Midbrain (tissue), 1 donor: ENCODE measurements at regions not wholly inside any gene's neighbourhood (a gene's known extent, or its start where the extent isn't known, plus 50 kb on each side); places are given as distances from the start of the nearest gene placed in this dataset.

Experiments used
- DNase-seq: peaks from one replicate; lab custom pipeline; 2025; lab: John Stamatoyannopoulos, UW

DNA sequence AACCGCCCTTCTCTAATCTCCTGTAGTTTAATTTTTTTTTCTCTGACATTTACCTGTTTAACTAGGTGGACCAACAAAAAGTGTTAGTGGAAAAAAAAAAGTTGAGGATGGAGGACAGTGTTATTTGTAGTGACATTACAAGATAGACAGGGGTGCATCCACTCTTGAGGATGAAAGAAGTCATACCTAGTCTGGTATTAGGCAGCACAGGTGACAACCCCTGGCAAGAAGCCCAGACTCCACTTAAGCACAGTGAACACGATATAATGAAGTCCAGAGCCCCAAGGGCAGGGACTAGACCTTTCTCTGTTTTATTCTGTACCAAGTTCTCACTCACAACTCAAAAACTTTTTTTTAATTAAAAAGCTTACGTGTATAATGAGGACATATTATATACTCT lies 268.4 kb downstream of the GPR37 start:
- no peak for DNase-seq

DNA sequence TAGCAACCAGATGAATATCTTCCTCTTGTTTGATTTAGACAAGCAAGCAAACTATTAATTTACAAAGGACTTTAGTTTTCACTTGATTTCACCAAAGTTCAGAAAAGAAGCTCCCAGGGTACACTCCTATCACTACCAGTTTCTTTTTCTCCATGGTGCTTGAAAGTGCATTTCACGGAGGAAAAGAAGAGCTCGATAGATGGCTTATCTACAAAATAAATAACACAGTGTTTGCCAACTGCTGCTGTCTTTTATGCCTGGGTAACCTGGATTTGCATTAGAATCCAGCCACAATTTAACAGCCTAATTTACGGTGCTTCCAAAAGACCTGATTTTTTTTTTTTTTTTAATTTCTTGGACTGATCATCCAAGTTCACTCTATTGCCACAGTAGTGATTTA lies 275.7 kb downstream of the GPR37 start:
- DNase-seq: no peak

DNA sequence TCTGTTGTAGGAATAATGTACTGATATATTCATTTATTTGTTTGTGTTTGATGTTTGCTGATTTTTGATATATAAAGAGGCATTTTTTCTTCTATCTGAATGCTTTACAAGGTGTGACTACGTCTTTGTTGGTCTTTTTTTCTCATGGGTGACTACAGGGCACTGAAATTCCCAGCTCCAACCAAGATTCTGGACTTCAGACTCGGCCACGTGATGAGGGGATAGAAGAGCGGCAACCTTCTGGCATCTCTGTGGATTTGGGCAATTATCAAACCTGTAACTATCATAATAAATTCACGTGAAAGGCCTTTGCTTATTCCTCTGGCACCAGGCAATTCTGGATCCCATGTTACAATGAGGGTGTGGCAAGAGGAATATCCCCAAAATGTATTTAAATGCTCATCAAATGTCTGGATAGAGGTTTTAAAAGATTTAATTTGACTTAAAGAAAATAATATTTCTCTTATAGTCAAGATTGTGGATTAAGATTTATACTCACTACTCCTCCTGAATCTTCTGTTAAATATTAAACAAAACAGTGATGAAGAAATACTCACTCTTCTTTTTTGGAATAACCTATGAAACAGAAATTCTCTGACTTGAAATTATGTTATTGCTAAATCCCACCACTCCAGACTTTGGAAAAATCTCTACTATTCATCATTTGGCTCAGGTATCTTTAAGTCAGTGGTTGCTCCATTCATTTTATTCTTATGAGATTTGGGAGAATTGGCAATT lies 276.3 kb downstream of the GPR37 start:
- no peak for DNase-seq

DNA sequence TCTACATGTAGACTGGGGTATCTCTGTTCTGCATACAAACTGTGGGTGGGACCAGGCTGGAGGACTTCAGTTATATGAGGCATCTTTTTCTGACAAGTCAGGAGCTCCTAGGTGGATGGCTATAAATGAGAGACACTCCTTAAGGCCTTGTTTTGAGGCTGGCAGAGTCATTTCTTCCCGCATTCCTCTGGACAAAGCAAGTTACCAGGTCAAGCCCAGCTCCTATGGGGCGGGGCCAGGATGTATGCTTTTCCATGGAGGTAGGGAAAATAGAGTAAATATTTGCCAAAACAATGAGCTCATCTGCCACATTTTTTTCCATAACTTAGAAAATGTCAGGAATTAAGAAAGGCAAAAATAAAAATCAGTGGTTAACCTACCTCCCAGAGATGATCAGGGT lies 283.4 kb downstream of the GPR37 start:
- no peak for DNase-seq

DNA sequence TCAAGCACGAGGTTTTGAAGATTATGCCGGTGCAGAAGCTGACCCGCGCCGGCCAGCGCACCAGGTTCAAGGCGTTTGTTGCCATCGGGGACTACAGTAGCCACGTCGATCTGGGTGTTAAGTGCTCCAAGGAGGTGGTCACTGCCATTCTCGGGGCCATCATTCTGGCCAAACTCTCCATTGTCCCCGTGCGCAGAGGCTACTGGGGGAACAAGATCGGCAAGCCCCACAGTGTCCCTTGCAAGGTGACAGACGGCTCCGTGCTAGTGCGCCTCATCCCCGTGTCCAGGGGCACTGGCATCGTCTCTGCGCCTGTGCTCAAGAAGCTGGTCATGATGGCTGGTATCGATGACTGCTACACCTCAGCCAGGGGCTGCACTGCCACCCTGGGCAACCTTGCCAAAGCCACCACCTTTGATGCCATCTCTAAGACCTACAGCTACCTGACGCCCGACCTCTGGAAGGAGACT lies 284.7 kb downstream of the GPR37 start:
- no peak for DNase-seq

DNA sequence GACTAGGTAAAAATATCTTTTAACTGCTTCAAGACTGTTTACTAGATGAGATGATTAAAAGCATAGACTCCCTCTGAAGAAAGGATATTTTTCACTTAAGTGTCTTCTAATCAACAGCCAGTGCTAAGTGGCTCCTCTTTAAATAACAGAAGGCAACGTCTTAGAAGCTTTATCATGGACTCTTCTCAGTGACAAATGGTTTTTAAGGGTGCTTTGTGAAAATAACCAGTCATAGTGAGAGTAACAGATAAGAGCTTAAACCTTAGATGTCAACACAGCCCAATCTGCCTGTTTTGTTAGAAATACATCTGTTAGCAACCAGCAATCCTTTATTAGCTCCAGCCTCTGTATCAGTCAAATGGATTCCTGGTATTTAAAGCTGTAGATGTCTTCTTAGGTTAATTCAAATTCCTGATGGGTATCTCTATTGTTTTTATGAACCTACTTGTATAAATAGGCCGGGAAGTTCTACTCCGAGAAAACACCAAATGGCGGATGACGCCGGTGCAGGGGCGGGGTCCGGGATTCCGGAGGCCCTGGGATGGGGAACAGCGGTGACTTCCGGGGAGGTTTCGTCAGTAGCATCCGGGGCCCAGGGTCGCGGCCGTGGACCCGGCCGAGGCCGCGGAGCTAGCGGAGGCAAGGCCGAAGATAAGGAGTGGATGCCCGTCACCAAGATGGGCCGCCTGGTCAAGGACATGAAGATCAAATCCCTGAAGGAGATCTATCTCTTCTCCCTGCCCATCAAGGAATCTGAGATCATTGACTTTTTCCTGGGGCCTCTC lies 285.4 kb downstream of the GPR37 start:
- no peak for DNase-seq

DNA sequence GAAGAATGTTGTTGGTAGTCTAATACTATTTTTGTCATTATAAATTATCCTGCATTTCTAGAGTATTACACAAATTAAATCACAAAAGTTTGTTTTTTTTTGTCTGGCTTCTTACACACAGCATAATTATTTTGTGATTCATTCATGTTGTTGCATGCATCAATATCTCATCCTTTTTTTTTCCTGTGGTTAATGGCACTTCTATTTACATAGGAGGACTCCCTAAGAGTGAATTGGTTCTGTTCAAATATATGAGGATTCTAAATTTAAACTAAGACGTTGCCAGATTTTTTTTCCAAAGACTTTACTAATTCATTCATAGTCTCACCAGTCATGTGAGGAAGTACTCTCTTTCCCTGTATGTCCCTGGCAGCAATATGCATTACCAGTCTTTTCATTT lies 303.3 kb downstream of the GPR37 start:
- DNase-seq: no peak

DNA sequence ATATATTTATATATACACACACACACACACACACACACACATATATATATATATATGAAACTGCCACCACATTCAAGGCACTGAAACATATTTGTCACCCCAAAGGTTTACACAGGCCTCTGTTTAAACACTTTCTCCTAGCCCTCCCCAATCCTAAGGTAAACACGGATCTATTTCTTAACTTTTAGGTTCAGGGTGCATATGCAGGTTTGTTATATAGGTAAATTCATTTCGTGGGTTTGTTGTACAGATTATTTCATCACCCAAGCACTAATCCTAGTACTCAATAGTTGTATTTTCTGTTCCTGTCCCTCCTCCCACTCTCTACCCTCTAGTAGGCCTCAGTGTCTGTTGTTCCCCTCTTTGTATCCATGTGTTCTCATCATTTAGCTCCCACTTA lies 305.0 kb downstream of the GPR37 start:
- DNase-seq: no peak

DNA sequence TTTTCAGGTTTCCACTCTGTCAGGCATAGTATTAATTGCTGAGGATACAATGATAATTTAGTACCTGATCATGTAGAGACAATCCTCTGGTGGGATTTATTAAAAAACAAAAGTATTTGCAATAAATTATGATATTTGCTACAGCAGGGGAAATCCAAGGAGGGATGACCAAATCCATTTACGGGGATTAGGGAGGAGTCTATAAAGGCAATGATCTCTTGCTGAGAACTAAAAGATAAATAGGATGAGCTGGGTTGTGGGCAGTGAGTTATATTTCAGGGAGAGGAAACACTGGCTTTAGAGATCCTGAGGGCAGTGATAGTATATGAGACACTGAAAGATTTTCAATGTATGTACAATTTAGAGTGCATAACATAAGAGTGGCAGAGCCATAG lies 305.5 kb downstream of the GPR37 start:
- no peak for DNase-seq

DNA sequence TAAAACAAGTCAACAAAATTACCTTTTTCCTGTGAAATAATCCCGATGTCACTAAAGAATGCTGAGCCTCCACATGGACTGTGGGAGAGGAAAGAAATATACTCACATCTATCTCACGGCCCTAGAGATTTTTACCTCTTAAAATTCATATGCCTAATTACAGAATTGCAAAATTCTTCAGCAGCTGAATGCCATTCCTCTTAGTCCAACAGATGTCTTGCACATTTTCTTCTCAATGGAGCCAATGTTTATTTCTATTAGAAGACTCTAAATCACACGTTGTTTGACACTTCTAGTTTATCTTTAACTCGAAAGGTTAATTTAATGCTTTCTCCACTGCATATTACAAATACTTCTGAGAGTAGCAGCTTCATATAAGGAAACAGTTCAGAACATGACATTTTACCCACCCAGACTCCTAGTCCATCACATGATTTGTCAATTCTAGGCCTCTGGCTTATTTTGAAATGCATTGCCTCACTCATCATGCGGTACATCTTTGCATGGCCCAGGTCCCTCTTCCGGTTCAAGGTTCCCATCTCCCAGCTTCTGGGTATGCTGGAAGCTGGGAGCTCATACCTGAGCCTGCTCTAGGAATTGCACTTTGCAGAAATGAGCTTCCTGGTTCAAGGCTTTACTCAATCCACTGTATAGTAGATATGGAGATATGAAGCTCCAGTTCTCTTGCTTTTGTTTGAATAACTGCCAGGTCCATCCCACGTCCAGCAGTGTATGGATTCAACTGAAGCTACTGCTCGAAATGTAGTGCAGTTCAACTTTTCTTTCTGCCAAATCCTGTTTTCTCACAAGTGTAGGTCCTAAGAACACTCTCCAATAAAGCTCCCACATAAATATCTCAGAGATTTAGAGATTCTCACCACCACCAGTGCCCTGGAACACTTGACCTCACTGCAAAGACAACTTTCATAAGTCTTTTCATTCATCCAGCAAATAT lies 306.2 kb downstream of the GPR37 start:
- DNase-seq: no peak

DNA sequence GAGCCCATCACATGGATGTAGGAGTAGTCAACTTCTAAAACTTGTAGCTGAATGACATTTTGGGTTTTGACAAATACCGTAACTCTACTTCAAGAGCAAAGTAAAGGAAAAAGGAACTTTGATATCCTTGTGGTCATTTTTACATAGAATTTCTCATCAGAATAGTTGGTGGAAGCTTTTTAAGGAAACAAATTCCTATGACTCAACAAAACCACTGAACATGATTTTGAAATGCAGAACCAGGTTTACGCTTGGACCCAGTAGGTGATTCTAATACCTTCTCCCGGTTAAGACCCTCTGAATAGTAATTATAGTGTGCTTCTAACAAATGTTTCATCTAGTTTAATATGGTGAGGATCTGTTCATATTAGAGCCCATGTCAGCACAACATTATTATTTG lies 307.8 kb downstream of the GPR37 start:
- DNase-seq: no peak

DNA sequence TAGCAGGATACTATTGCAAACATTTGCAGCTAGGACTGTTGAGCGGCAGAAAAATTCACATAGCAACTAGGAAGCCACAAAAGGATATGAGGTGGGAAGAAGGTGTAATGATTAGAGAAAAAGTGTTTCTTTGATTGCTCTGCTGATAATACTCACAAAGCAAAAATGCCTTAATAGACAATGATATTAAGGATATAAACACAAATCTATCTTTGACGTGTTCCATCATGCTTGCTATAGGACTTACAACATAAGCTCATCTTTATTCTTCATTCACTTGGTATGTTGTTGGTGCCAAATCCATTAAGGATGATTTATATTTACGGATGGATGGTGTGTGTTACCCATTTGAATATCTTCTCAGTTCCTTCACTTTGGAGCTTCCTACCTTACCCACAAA lies 309.3 kb downstream of the GPR37 start:
- DNase-seq: no peak

DNA sequence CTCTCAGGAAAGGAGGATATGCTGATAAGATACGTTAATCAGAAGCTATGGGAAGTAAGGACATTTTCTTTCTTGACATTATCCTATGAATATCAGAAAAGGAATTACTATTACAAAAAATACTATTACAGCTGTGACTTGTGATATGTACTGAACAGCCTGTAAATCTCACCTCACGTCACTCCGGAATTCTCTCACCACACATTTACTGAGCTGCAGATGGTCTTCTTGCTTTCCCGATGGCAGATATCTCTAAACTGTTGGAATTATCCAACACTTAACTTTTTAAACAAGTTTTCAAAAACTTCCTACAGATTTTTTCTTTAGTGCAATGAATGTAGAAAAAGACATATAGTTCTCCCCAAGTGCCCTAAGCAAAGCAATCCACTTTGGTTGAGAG lies 313.4 kb downstream of the GPR37 start:
- DNase-seq: no peak

DNA sequence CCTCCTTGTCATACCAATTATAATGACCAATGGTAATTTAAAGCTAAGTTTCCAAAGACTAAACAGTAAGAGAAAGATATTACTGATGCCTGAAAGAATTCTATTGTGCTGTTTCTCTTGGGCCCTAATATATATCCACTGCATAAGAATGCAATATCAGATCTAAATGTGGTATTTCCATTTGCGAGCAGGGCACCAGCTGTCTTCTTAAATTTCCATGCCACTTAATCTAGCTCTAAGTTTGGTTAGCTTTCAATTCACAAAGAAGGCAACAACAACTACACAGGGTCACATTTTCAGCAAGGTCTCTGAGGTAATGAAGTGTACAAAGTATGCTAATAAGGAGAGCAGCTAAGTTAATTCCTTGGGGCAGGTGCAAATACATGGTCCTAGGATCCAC lies 315.7 kb downstream of the GPR37 start:
- no peak for DNase-seq

DNA sequence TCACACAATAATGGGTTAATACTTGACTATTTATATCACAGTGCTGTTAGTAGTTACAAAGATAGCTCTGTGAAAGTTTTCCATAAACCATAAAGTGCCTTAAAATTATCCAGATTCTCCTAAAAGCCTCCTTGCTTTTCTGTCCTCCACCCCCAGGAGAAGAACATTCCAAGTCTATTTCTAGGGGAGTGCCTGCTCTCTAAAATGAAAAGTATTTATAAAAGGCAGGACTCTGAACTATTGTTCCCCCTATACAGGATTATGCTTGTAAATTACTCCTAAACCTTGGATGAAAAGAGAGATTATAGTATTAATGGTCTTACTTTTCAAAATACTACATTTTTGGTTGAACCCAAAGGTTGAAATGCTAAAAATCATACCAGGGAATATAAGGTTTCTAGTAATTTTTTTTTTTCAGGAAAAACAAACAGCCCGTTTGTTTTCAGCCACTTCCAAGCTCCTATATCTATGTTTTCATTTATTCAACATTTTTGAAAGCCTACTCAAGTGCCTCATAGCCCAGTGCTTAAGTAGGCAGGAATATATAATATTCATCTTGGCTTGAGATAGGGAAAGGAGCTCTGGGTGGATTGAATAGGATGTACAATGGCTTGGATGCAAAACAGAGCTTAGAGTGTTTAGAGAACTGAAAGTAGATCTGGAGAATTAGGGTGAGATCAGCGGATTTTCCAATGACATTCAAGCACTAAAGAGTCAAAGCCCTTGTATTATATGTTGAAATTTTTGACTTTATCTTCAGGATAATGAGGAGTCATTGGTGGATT lies 320.7 kb downstream of the GPR37 start:
- no peak for DNase-seq

DNA sequence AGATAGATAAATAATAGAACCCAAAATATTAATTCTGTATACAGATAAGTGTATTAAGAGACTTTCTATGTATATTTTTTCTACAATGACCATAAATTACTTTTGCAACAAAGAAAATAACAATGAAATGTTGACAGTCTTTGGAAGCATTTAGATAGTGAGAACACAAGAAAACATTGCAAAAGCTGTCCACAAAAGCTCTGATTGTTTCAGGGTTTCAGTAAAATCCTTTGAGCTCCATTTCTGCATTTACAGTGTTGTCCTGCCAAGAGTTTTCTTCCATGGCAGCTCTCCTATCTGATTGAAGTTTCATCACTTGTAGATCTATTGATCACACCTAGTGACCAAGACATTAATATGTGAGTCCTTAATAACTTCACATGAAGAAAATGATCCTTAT lies 321.8 kb downstream of the GPR37 start:
- DNase-seq: no peak

DNA sequence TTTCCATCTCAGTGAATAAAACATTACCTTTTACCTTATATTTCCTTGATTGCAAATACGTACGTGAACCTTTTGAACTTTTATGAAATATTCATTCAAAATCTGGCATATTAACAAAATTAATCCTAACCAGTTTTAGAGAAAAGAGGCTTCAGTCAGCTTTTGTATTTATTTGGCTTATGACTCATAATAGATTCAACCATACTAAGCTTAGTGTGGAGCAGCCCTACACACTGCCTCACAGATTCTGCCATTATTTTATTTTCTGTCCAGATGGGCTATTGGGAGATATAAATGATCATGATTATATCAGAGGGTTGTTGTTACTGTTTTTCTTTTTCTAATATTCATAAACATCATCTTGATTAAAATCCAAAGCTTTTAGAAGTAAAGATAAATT lies 325.5 kb downstream of the GPR37 start:
- DNase-seq: no peak

DNA sequence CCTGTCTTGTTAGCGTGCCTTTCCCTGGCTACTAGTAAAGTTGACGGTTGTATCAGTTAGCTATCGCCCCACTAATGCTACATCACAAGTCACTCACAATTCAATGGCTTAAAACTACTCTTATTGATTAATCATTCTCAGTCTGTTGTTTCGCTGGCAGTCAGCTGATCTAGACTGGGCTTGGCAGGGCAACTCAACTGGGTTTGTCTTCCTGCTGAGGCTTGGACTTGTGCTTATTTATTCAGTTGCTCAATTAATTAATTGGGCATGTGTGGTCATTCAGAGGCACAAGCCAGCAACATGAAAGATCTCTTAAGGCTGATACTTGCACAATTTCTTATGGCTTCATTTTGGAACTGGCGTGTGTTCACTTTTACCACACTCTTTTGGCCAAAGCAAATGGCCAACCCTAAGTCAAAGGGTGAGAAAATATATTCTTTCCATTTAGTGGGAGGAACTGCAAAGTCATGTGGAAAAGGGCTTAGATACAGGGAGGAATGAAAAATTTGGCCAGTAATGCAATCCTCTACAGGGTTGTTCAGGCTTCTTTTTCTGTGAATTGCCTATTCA lies 333.5 kb downstream of the GPR37 start:
- no peak for DNase-seq

DNA sequence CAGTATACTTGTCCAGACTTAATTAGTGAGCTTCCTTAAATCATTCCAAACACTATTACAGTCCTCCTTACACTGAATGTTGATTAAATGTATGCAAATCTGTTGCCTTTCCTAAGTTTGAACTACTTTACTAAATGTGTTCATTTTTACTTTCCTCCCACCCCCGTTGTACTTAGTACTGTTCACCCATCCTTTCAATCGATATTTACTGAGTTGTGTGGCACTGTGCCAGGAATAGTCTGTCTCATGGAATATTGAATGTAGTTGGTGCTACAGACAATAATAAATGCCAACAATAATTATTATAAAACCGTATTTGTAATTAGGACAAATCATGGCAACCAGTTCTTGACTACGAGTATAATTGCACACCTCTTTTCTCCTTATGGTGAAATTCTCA lies 335.7 kb downstream of the GPR37 start:
- no peak for DNase-seq

DNA sequence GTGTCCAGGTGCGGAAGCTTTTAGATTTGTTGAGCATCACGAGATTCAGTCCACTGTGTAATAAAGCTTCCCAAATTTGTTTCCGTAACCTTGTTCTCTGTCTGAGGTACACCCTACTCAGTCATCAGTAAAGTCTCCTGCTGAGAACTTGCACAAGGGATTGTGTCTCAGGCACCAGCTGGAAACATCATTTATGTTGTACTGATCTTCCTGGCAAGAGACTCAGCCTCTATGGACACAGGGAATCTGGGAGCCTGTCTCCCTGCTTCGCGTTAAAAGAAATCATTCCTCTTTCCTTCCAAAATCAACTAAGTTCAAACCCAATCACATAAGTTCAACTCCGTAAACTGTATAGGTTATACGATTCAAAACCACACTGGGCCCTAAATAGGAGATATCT lies 336.8 kb downstream of the GPR37 start:
- DNase-seq: no peak

DNA sequence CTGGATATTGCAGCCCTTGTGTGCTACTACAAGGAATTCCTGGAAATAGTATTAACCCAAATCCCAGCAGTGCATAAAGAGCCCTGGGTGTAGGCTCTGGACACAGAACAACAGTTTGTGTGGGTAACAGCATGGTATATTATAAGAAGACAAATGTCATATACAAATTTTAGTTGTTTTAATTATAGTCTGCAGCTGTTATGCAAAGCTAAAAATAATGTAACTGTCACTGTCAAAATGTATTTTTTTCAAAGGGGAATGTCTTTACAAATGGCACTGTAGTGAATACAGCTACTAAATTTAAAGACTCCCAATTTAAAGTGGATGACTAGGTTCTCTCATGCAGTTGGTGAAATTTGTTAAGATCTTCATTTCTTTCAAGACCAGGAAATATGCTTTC lies 339.0 kb downstream of the GPR37 start:
- no peak for DNase-seq
